GM12878 (cell line): ENCODE measurements at regions not wholly inside any gene's neighbourhood (a gene's known extent, or its start where the extent isn't known, plus 50 kb on each side); places are given as distances from the start of the nearest gene placed in this dataset.

Source experiments
- MYC ChIP-seq: IDR thresholded peaks from 2 replicates; pipeline ENCODE4 v1.6.1; 2011; ENCODE audit warnings: mild to moderate bottlenecking, low read length, moderate library complexity, inconsistent platforms; ENCODE audit not compliant: insufficient read depth, insufficient replicate concordance, insufficient read length, severe bottlenecking
- NRF1 ChIP-seq: conservative IDR thresholded peaks from 2 replicates; pipeline ENCODE4 v1.6.1; 2011; ENCODE audit warnings: mild to moderate bottlenecking, low read depth, low read length, improper control_type of control experiment
- TF ChIP-seq, protein P1 (sequence below), 3 experiments: IDR thresholded peaks in 2 of 3; conservative IDR thresholded peaks in 1 of 3; 2 replicates each; pipeline ENCODE4 v1.5.1; 2011; ENCODE audit warnings: low read depth in 3 of 3, low read length in 3 of 3, mild to moderate bottlenecking in 3 of 3, control low read depth in 2 of 3, moderate library complexity in 2 of 3, inconsistent platforms in 1 of 3, mixed read lengths in 1 of 3; ENCODE audit not compliant: control insufficient read depth in 2 of 3, insufficient read depth in 1 of 3; ENCODE audit errors: extremely low read depth in 1 of 3
- TF ChIP-seq, protein P2 (sequence below): IDR thresholded peaks from 2 replicates; pipeline ENCODE4 v1.6.1; 2011; ENCODE audit warnings: low read depth, mild to moderate bottlenecking, low read length, moderate library complexity, borderline replicate concordance; ENCODE audit errors: extremely low read depth

DNA sequence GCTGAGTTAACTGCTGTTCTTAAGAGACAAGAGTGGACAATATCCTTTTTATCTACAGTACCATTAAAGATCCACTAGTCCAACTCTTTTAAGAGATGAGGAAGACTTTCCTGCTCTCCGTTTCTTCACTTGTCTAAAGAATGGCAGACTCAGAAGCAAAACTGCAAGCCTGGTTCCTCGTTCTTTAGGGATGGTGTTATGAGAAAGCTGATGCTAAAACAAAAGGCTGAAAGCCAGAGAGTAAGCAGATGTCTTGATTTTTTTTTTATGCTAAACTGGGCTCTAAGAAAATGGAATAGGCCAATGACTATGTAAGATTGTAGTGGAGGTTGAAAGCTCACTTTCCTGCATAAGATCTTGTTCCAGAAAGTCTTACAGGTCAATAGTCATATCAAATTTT lies 78.1 kb downstream of the CNGA2 start:
- TF ChIP-seq NRF1 (no peak), MYC (no peak)
- TF ChIP-seq, protein P1, sequence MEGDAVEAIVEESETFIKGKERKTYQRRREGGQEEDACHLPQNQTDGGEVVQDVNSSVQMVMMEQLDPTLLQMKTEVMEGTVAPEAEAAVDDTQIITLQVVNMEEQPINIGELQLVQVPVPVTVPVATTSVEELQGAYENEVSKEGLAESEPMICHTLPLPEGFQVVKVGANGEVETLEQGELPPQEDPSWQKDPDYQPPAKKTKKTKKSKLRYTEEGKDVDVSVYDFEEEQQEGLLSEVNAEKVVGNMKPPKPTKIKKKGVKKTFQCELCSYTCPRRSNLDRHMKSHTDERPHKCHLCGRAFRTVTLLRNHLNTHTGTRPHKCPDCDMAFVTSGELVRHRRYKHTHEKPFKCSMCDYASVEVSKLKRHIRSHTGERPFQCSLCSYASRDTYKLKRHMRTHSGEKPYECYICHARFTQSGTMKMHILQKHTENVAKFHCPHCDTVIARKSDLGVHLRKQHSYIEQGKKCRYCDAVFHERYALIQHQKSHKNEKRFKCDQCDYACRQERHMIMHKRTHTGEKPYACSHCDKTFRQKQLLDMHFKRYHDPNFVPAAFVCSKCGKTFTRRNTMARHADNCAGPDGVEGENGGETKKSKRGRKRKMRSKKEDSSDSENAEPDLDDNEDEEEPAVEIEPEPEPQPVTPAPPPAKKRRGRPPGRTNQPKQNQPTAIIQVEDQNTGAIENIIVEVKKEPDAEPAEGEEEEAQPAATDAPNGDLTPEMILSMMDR (IDR thresholded peaks at IDR 0.05 in 2 of 3, conservative IDR thresholded peaks at IDR 0.05 in 1 of 3; ENCODE audit: control insufficient read depth in 2 of 3, extremely low read depth in 1 of 3, insufficient read depth in 1 of 3, low read depth in 3 of 3, low read length in 3 of 3): no peak
- TF ChIP-seq, protein P2, sequence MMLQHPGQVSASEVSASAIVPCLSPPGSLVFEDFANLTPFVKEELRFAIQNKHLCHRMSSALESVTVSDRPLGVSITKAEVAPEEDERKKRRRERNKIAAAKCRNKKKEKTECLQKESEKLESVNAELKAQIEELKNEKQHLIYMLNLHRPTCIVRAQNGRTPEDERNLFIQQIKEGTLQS: no peak
